Nephron (organoid): ENCODE measurements at regions not wholly inside any gene's neighbourhood (a gene's known extent, or its start where the extent isn't known, plus 50 kb on each side); places are given as distances from the start of the nearest gene placed in this dataset.
A peak's percentile ranks its signal among the peaks of the same experiment; 100 is the strongest.

ENCODE experiments used
- H3K27ac Mint-ChIP-seq, 3 experiments: 2 replicates each; pipeline ENCODE4 v1.8.0; 2020; ENCODE audit warnings: mixed read lengths in 3 of 3, mild to moderate bottlenecking in 2 of 3, moderate library complexity in 1 of 3
- H3K27me3 Mint-ChIP-seq: 2 replicates; pipeline ENCODE4 v1.8.0; 2021; ENCODE audit warnings: low read depth, mild to moderate bottlenecking, moderate library complexity, mixed read lengths
- H3K36me3 Mint-ChIP-seq: 2 replicates; pipeline ENCODE4 v1.8.0; 2020; ENCODE audit warnings: low read depth, mixed read lengths
- H3K4me1 Mint-ChIP-seq: 2 replicates; pipeline ENCODE4 v1.8.0; 2020; ENCODE audit warnings: mixed read lengths
- H3K4me3 Mint-ChIP-seq, 3 experiments: 2 replicates each; pipeline ENCODE4 v1.8.0; 2020; ENCODE audit warnings: mild to moderate bottlenecking in 3 of 3, mixed read lengths in 3 of 3, moderate library complexity in 2 of 3
- H3K9me3 Mint-ChIP-seq: 2 replicates; pipeline ENCODE4 v1.8.0; 2020; ENCODE audit warnings: mixed read lengths
- TF ChIP-seq, protein P1 (sequence below), 3 experiments: fragments of 200-600 bp; sonication (generic); IDR thresholded peaks; one replicate each; pipeline ENCODE4 v1.5.0; 2021; ENCODE audit warnings: antibody characterized with exemption in 3 of 3; ENCODE audit not compliant: unreplicated experiment in 3 of 3

DNA sequence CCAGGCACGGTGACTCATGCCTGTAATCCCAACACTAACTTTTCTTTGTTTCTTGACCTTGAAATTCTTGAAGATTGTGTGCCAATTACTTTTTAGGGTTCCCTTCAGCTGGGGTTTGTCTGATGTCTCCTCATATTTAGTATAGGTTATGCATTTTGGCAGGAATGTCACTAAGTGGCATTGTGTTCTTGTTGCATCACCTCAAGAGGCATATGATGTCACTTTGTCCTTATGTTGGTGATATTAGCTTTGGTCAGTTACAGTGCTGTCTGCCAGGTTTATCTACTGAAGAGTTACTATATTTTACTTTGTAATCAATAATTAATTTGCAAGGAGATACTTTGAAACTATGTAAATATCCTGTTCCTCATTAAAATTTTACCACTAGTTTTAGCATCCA, 61.0 kb upstream of the BTG1 start:
- Mint-ChIP-seq H3K36me3 (no peaks in the 10 kb centered on the region), H3K9me3 (peaks cover 10% of the 10 kb centered on the region), H3K27me3 (no peaks in the 10 kb centered on the region), H3K4me1 (no peaks in the 10 kb centered on the region), H3K4me3 (no peak overlapping the region), H3K27ac (no peak overlapping the region)
- TF ChIP-seq, protein P1, sequence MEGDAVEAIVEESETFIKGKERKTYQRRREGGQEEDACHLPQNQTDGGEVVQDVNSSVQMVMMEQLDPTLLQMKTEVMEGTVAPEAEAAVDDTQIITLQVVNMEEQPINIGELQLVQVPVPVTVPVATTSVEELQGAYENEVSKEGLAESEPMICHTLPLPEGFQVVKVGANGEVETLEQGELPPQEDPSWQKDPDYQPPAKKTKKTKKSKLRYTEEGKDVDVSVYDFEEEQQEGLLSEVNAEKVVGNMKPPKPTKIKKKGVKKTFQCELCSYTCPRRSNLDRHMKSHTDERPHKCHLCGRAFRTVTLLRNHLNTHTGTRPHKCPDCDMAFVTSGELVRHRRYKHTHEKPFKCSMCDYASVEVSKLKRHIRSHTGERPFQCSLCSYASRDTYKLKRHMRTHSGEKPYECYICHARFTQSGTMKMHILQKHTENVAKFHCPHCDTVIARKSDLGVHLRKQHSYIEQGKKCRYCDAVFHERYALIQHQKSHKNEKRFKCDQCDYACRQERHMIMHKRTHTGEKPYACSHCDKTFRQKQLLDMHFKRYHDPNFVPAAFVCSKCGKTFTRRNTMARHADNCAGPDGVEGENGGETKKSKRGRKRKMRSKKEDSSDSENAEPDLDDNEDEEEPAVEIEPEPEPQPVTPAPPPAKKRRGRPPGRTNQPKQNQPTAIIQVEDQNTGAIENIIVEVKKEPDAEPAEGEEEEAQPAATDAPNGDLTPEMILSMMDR (IDR thresholded peaks at IDR 0.05; ENCODE audit: unreplicated experiment in 3 of 3): no peak

DNA sequence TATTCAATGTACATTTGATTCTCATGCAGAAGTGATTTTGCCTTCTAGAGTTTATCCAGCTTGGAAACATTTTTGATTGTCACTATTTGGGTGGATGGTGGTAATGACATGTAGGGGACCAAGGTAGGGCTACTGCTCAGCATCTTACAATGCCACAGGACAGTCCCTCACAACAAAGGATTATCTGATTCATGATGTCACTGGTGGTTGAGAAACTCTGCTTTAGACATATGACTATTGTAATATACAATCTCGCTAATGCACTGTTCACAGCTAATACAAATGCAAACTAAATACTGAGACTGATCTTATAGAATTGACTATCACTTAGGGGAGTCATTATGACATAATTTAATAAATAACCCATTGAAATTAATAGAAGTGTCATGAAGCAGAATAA, 60.4 kb upstream of the BTG1 start:
- no peak overlapping the region for H3K4me3 Mint-ChIP-seq
- no peak overlapping the region for H3K27ac Mint-ChIP-seq
- peaks cover 7% of the 10 kb centered on the region for H3K9me3 Mint-ChIP-seq
- no peaks in the 10 kb centered on the region for H3K36me3 Mint-ChIP-seq
- no peaks in the 10 kb centered on the region for H3K27me3 Mint-ChIP-seq
- TF ChIP-seq, protein P1 (IDR thresholded peaks at IDR 0.05; ENCODE audit: unreplicated experiment in 3 of 3): no peak
- H3K4me1 Mint-ChIP-seq: no peaks in the 10 kb centered on the region

DNA sequence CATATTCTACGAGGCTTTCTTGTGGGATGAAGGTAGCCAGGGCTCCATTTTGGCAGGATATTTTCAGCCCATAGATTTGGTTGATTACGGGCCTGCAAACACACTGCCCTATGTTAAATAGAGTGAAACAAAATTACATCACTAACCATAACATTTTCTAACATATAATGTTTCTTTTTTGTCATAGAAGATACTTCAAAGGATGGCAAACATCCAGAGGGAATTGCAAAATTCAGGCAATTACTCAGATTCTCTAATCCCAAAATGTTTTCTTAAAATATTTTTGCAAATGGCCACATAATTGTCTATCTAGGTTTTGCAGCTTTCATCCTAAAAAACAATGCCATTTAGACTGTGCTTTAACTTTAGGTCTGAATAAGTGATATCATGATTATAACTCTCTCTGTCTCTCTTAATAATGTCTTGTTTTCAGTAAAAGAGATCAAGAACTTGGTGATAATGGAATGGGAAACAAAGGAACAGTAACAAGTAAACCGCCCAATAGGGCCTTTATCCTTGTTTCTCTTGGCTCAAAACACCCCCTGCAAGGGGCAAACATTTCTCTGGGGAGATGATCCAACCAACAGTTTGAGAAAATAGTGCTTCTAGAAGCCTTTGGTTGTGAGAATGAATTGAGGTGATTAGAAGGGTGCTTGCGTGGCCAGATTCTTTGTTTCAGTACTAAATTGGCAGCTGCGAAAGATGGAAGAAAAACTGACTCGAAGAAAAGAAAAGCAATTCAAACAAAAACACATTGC, 54.4 kb upstream of the BTG1 start:
- Mint-ChIP-seq H3K4me1 (peaks cover 6% of the 10 kb centered on the region), H3K27me3 (no peaks in the 10 kb centered on the region), H3K27ac (peak overlapping the region; percentile 7 to 42 (median 18)), H3K9me3 (peaks cover 12% of the 10 kb centered on the region), H3K4me3 (no peak overlapping the region), H3K36me3 (no peaks in the 10 kb centered on the region)
- TF ChIP-seq, protein P1 (IDR thresholded peaks at IDR 0.05; ENCODE audit: unreplicated experiment in 3 of 3): no peak

DNA sequence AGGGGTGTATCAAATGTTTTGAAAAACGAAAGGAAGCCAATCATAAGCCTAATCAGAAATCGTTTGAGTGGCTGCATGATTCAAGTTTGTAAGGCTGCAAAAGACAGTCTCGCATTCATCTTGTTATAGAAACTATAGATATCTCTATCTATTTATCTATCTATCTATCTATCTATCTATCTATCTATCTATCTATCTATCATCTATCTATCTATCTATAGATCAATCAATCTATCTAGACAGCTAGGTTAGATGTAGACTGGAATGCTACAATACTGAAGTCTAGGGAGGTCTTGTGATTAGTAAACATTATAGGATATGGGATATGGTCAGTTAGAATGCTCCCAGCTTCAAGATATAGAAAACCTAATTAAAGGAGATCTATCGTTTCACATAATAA, 52.2 kb upstream of the BTG1 start:
- H3K4me3 Mint-ChIP-seq: no peak overlapping the region
- H3K27me3 Mint-ChIP-seq: no peaks in the 10 kb centered on the region
- no peak overlapping the region for H3K27ac Mint-ChIP-seq
- H3K4me1 Mint-ChIP-seq: peaks cover 14% of the 10 kb centered on the region
- H3K36me3 Mint-ChIP-seq: no peaks in the 10 kb centered on the region
- H3K9me3 Mint-ChIP-seq: peaks cover 12% of the 10 kb centered on the region
- TF ChIP-seq, protein P1 (IDR thresholded peaks at IDR 0.05; ENCODE audit: unreplicated experiment in 3 of 3): no peak

DNA sequence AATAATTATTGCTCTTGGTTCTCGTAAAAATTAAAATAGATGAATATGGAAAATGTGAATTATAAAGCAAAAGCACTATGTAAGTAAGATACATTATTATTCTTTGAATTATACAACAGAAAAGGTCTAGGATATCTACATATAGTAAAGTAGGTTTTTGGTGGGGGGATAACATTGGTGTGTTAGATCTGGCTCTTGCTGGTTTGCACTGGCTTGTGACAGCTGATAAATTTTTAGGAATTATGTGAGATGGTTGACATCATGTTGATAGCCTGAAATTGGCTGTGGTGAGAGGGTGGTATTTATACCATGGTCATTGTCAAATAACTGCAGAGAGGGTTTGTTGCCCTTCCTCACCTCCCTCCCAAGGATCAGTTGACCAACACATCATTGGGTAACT, 50.7 kb upstream of the BTG1 start:
- Mint-ChIP-seq H3K27me3 (no peaks in the 10 kb centered on the region), H3K9me3 (peaks cover 12% of the 10 kb centered on the region), H3K4me1 (peaks cover 21% of the 10 kb centered on the region), H3K27ac (no peak overlapping the region), H3K36me3 (no peaks in the 10 kb centered on the region), H3K4me3 (no peak overlapping the region)
- TF ChIP-seq, protein P1 (IDR thresholded peaks at IDR 0.05; ENCODE audit: unreplicated experiment in 3 of 3): no peak
